ENCODE measurements at regions not wholly inside any gene's neighbourhood (a gene's known extent, or its start where the extent isn't known, plus 50 kb on each side); places are given as distances from the start of the nearest gene placed in this dataset.

DNA sequence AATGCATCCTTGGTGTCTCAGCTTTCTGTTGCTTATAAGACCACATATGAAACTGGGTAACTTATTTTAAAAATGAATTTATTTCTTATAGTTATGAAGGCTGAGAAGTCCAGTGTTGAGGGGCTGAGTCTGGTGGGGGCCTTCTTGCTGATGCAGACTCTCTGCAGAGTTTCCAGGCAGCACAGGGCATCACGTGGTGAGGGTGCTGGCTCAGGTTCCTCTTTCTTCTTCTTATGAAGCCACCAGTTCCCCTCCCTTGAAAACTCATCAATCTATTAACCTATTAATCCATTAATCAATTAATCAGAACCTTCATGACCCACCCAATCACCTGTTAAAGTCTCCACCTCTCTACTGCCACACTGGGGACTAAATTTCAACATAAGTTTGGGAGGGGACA is 595.6 kb upstream of the NRP1 start:
- TF ChIP-seq, protein P1, sequence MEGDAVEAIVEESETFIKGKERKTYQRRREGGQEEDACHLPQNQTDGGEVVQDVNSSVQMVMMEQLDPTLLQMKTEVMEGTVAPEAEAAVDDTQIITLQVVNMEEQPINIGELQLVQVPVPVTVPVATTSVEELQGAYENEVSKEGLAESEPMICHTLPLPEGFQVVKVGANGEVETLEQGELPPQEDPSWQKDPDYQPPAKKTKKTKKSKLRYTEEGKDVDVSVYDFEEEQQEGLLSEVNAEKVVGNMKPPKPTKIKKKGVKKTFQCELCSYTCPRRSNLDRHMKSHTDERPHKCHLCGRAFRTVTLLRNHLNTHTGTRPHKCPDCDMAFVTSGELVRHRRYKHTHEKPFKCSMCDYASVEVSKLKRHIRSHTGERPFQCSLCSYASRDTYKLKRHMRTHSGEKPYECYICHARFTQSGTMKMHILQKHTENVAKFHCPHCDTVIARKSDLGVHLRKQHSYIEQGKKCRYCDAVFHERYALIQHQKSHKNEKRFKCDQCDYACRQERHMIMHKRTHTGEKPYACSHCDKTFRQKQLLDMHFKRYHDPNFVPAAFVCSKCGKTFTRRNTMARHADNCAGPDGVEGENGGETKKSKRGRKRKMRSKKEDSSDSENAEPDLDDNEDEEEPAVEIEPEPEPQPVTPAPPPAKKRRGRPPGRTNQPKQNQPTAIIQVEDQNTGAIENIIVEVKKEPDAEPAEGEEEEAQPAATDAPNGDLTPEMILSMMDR (IDR thresholded peaks at IDR 0.05), result no peak
- TF ChIP-seq ZFX (IDR thresholded peaks at IDR 0.05; ENCODE audit: borderline replicate concordance), result no peak
